IMR-90 (cell line): ENCODE measurements at regions not wholly inside any gene's neighbourhood (a gene's known extent, or its start where the extent isn't known, plus 50 kb on each side); places are given as distances from the start of the nearest gene placed in this dataset.
"Not testable (repeated sequence)": the region's sequence is repeated elsewhere in the genome, so short reads cannot be mapped to it uniquely, and the experiment has no call there.

ENCODE experiments used
- ATAC-seq: fragments of 200-7000 bp; cut with Tn5 transposase; 2 replicates; pipeline ENCODE4 v1.9.1; 2020; ENCODE audit warnings: low read depth, mild to moderate bottlenecking, moderate library complexity
- BruUV-seq: library from RNA; stranded (reverse); fragments of 400-500 nt; replicated peaks from 2 replicates; lab custom pipeline; 2021; lab: Mats Ljungman, UMichigan
- CTCF ChIA-PET: fragments of 300-600 bp; formaldehyde crosslinking; extraction: SDS; loops from one replicate; lab custom pipeline; 2021; ENCODE audit warnings: antibody characterized with exemption; lab: Yijun Ruan, JAX
- POLR2A ChIA-PET: fragments of 300-600 bp; sonication (Branson Sonifier 250); formaldehyde crosslinking; loops from one replicate; lab custom pipeline; 2022; ENCODE audit warnings: antibody characterized with exemption; ENCODE audit not compliant: unreplicated experiment; lab: Charles Lee
- DNase-seq: peaks from one replicate; pipeline ENCODE4 v3.0.0; 2013
- H2AFZ ChIP-seq: replicated peaks from 2 replicates; pipeline ENCODE3; 2013; ENCODE audit warnings: low read length, mild to moderate bottlenecking; ENCODE audit not compliant: poor library complexity
- H2AK5ac ChIP-seq: 2 replicates; pipeline ENCODE4 v1.6.1; 2013; ENCODE audit warnings: low read depth, low read length, inconsistent platforms
- H2AK9ac ChIP-seq: replicated peaks from 2 replicates; pipeline ENCODE3; 2013; ENCODE audit warnings: mild to moderate bottlenecking, low read depth, low read length, moderate library complexity; ENCODE audit not compliant: poor library complexity
- H2BK120ac ChIP-seq: 2 replicates; pipeline ENCODE4 v1.6.1; 2013; ENCODE audit warnings: low read depth, low read length, inconsistent platforms
- H2BK15ac ChIP-seq: 3 replicates; pipeline ENCODE4 v1.6.1; 2013; ENCODE audit warnings: low read depth, low read length, inconsistent platforms
- H2BK20ac ChIP-seq: 2 replicates; pipeline ENCODE4 v1.6.1; 2013; ENCODE audit warnings: low read depth, mild to moderate bottlenecking, inconsistent platforms, low read length, moderate library complexity
- H2BK5ac ChIP-seq: 2 replicates; pipeline ENCODE4 v1.6.1; 2013; ENCODE audit warnings: mild to moderate bottlenecking, low read depth, low read length, inconsistent platforms; ENCODE audit not compliant: poor library complexity, severe bottlenecking
- H3K14ac ChIP-seq: replicated peaks from 2 replicates; pipeline ENCODE4 v1.6.1; 2013; ENCODE audit warnings: low read depth, low read length, inconsistent platforms
- H3K18ac ChIP-seq: 2 replicates; pipeline ENCODE4 v1.6.1; 2013; ENCODE audit warnings: low read depth, low read length, control low read depth
- H3K23ac ChIP-seq: 2 replicates; pipeline ENCODE4 v1.6.1; 2013; ENCODE audit warnings: low read depth, low read length, inconsistent platforms
- H3K27ac ChIP-seq: 2 replicates; pipeline ENCODE4 v1.5.1; 2013; ENCODE audit warnings: mild to moderate bottlenecking, control low read depth, low read length; ENCODE audit not compliant: insufficient read depth
- H3K27me3 ChIP-seq: 2 replicates; pipeline ENCODE4 v1.6.1; 2013; ENCODE audit warnings: low read length; ENCODE audit not compliant: control insufficient read depth, insufficient read depth
- H3K36me3 ChIP-seq: 2 replicates; pipeline ENCODE4 v1.6.1; 2013; ENCODE audit warnings: low read length, mixed read lengths; ENCODE audit not compliant: control insufficient read depth, insufficient read depth
- H3K4ac ChIP-seq: 2 replicates; pipeline ENCODE4 v1.6.1; 2013; ENCODE audit warnings: low read depth, low read length, inconsistent platforms
- H3K4me1 ChIP-seq: 2 replicates; pipeline ENCODE4 v1.6.1; 2013; ENCODE audit warnings: low read length, mixed read lengths; ENCODE audit not compliant: control insufficient read depth, insufficient read depth
- H3K4me2 ChIP-seq: 2 replicates; pipeline ENCODE4 v1.6.1; 2013; ENCODE audit warnings: low read depth, mild to moderate bottlenecking, control low read depth, low read length, moderate library complexity
- H3K4me3 ChIP-seq: 2 replicates; pipeline ENCODE4 v1.5.1; 2013; ENCODE audit warnings: low read depth, mild to moderate bottlenecking, control low read depth, low read length, moderate library complexity; ENCODE audit not compliant: insufficient read depth
- H3K56ac ChIP-seq: 2 replicates; pipeline ENCODE4 v1.6.1; 2013; ENCODE audit warnings: low read length, inconsistent platforms; ENCODE audit not compliant: insufficient read depth; ENCODE audit errors: extremely low read depth
- H3K79me1 ChIP-seq, 2 experiments: 2 replicates each; pipeline ENCODE4 v1.6.1; 2013; ENCODE audit warnings: low read length in 2 of 2, inconsistent platforms in 1 of 2, low read depth in 1 of 2
- H3K9ac ChIP-seq: 2 replicates; pipeline ENCODE4 v1.6.1; 2013; ENCODE audit warnings: low read depth, low read length, control low read depth
- H3K9me1 ChIP-seq: 2 replicates; pipeline ENCODE4 v1.6.1; 2013; ENCODE audit warnings: low read length, inconsistent platforms; ENCODE audit not compliant: insufficient read depth
- H3K9me3 ChIP-seq: 2 replicates; pipeline ENCODE4 v1.6.1; 2013; ENCODE audit warnings: low read length; ENCODE audit not compliant: control insufficient read depth, insufficient read depth
- H4K20me1 ChIP-seq: 2 replicates; pipeline ENCODE4 v1.6.1; 2013; ENCODE audit warnings: low read length, inconsistent platforms; ENCODE audit not compliant: insufficient read depth
- H4K5ac ChIP-seq: 2 replicates; pipeline ENCODE4 v1.6.1; 2013; ENCODE audit warnings: mild to moderate bottlenecking, low read depth, low read length, control low read depth
- H4K8ac ChIP-seq, 2 experiments: 2 replicates each; pipeline ENCODE4 v1.6.1; 2013; ENCODE audit warnings: low read depth in 2 of 2, low read length in 2 of 2, control low read depth in 1 of 2, inconsistent platforms in 1 of 2
- H4K91ac ChIP-seq: 2 replicates; pipeline ENCODE4 v1.6.1; 2013; ENCODE audit warnings: low read depth, low read length, inconsistent platforms; ENCODE audit not compliant: insufficient read depth
- WGBS, 2 experiments: methylation state at CpG; one replicate each; pipeline versions ENCODE4 v1.1.5 to v1.1.7; 2013; ENCODE audit warnings: missing lambda C conversion rate in 2 of 2; ENCODE audit not compliant: insufficient read length in 1 of 2; ENCODE audit errors: extremely low coverage in 2 of 2; 5-methylcytosine and 5-hydroxymethylcytosine counted together
- dilution Hi-C: fragments of 300-500 bp; cut with HindIII; formaldehyde crosslinking; loops from one replicate; pipeline ENCODE4 v1.14.3; 2018; ENCODE audit warnings: low sequenced_read_pairs; ENCODE audit not compliant: unreplicated experiment
- in situ Hi-C: fragments of 300-500 bp; cut with MboI; formaldehyde crosslinking; loops from 3 replicates; pipeline ENCODE4 v1.14.3; 2019; ENCODE audit warnings: low sequenced_read_pairs, inconsistent platforms, mixed read lengths
- intact Hi-C: fragments of 100-400 bp; cut with micrococcal nuclease; formaldehyde crosslinking; loops from 2 replicates; pipeline ENCODE4 v1.10.0; 2022

GRCh38 chr13:61266896-61267295 is 148.8 kb downstream of the PCDH20 start:
- H4K5ac ChIP-seq, H3K9me1 ChIP-seq, H2BK5ac ChIP-seq, H3K9ac ChIP-seq, H3K4me2 ChIP-seq, dilution Hi-C loops, H4K91ac ChIP-seq, H2BK15ac ChIP-seq, H3K23ac ChIP-seq, H2AFZ ChIP-seq, CTCF ChIA-PET, H3K18ac ChIP-seq, DNase-seq, POLR2A ChIA-PET, H3K4me3 ChIP-seq, BruUV-seq, H2AK5ac ChIP-seq, H3K56ac ChIP-seq, H3K27ac ChIP-seq, H3K4me1 ChIP-seq, intact Hi-C loops, H3K14ac ChIP-seq, H3K27me3 ChIP-seq, ATAC-seq, H3K36me3 ChIP-seq, H3K4ac ChIP-seq, H4K8ac ChIP-seq, H3K9me3 ChIP-seq, H2BK120ac ChIP-seq, H4K20me1 ChIP-seq, H2BK20ac ChIP-seq, H2AK9ac ChIP-seq, H3K79me1 ChIP-seq: not testable (repeated sequence)
- in situ Hi-C loops: loop anchor here (25.0 kb wide), 1 partner anchor 805 kb away; no protein-coding TSS in a partner anchor
- WGBS, 2 experiments: 49% methylated on average over 3 of the region's 6 CpGs; no CpG with 5 or more reads in 1 of the 2 experiments
